Liver (tissue), 7 donors: ENCODE measurements at regions not wholly inside any gene's neighbourhood (a gene's known extent, or its start where the extent isn't known, plus 50 kb on each side); places are given as distances from the start of the nearest gene placed in this dataset.

Experiments
- DNase-seq: peaks from one replicate; pipeline ENCODE4 v3.0.0-alpha.2; 2017; ENCODE audit warnings: low spot score
- H3K27ac ChIP-seq, 2 donors: one replicate each; pipeline ENCODE4 v1.7.0; 2013; ENCODE audit warnings: inconsistent platforms in 2 of 2, low read length in 2 of 2, control low read depth in 1 of 2, low read depth in 1 of 2, mild to moderate bottlenecking in 1 of 2
- H3K27me3 ChIP-seq, 4 donors: one replicate each; pipeline versions ENCODE4 v1.6.1 to v1.7.0; 2013; ENCODE audit warnings: low read length in 3 of 4, inconsistent platforms in 1 of 4, mild to moderate bottlenecking in 1 of 4, moderate library complexity in 1 of 4; ENCODE audit not compliant: control insufficient read depth in 4 of 4, insufficient read depth in 4 of 4
- H3K36me3 ChIP-seq, 4 donors: one replicate each; pipeline versions ENCODE4 v1.6.1 to v1.7.0; 2013; ENCODE audit warnings: low read length in 3 of 4, mild to moderate bottlenecking in 3 of 4, low read depth in 1 of 4, moderate library complexity in 1 of 4; ENCODE audit not compliant: control insufficient read depth in 4 of 4, insufficient read depth in 3 of 4
- H3K4me1 ChIP-seq, 4 donors: one replicate each; pipeline versions ENCODE4 v1.6.1 to v1.7.0; 2013; ENCODE audit warnings: low read length in 3 of 4, mild to moderate bottlenecking in 3 of 4, moderate library complexity in 1 of 4; ENCODE audit not compliant: control insufficient read depth in 4 of 4, insufficient read depth in 4 of 4
- H3K4me3 ChIP-seq, 3 donors: one replicate each; pipeline versions ENCODE4 v1.6.1 to v1.7.0; 2013; ENCODE audit warnings: low read length in 3 of 3, control low read depth in 1 of 3, low read depth in 1 of 3, mild to moderate bottlenecking in 1 of 3
- H3K9ac ChIP-seq, 2 donors: one replicate each; pipeline ENCODE4 v1.7.0; 2013; ENCODE audit warnings: low read length in 2 of 2, mild to moderate bottlenecking in 2 of 2, moderate library complexity in 2 of 2, control low read depth in 1 of 2, low read depth in 1 of 2
- H3K9me3 ChIP-seq, 4 donors: one replicate each; pipeline versions ENCODE4 v1.6.1 to v1.7.0; 2013; ENCODE audit warnings: low read length in 3 of 4; ENCODE audit not compliant: control insufficient read depth in 4 of 4
- ATF3 ChIP-seq: IDR thresholded peaks from 2 replicates; pipeline ENCODE4 v1.6.1; 2016; ENCODE audit warnings: antibody characterized with exemption
- EGR1 ChIP-seq, 2 donors: IDR thresholded peaks; 2 replicates each; pipeline ENCODE4 v1.6.1; 2016 to 2018; ENCODE audit warnings: antibody characterized with exemption in 2 of 2, low read depth in 2 of 2
- GABPA ChIP-seq, 2 donors: IDR thresholded peaks in 1 of 2; conservative IDR thresholded peaks in 1 of 2; 2 replicates each; pipeline ENCODE4 v1.6.1; 2016; ENCODE audit warnings: antibody characterized with exemption in 2 of 2, mild to moderate bottlenecking in 1 of 2, moderate library complexity in 1 of 2
- HNF4A ChIP-seq, 2 donors: conservative IDR thresholded peaks; 2 replicates each; pipeline ENCODE4 v1.6.1; 2016; ENCODE audit warnings: antibody characterized with exemption in 2 of 2, mild to moderate bottlenecking in 2 of 2
- JUND ChIP-seq, 2 donors: IDR thresholded peaks; 2 replicates each; pipeline ENCODE4 v1.6.1; 2016; ENCODE audit warnings: antibody characterized with exemption in 2 of 2
- MAX ChIP-seq: IDR thresholded peaks from 2 replicates; pipeline ENCODE4 v1.6.1; 2016; ENCODE audit warnings: antibody characterized with exemption
- NR2F2 ChIP-seq: IDR thresholded peaks from 2 replicates; pipeline ENCODE4 v1.6.1; 2016; ENCODE audit warnings: antibody characterized with exemption
- RAD21 ChIP-seq, 2 donors: IDR thresholded peaks; 2 replicates each; pipeline ENCODE4 v1.6.1; 2016; ENCODE audit warnings: antibody characterized with exemption in 2 of 2, mild to moderate bottlenecking in 2 of 2
- REST ChIP-seq: IDR thresholded peaks from 2 replicates; pipeline ENCODE4 v1.6.1; 2016; ENCODE audit warnings: antibody characterized with exemption, mild to moderate bottlenecking
- RXRA ChIP-seq, 2 donors: IDR thresholded peaks; 2 replicates each; pipeline ENCODE4 v1.6.1; 2017 to 2018; ENCODE audit warnings: antibody characterized with exemption in 2 of 2, mild to moderate bottlenecking in 1 of 2
- SP1 ChIP-seq: IDR thresholded peaks from 2 replicates; pipeline ENCODE4 v1.6.1; 2018; ENCODE audit warnings: antibody characterized with exemption, mild to moderate bottlenecking
- TAF1 ChIP-seq: conservative IDR thresholded peaks from 2 replicates; pipeline ENCODE4 v1.6.1; 2016; ENCODE audit warnings: antibody characterized with exemption, mild to moderate bottlenecking
- YY1 ChIP-seq: IDR thresholded peaks from 2 replicates; pipeline ENCODE4 v1.6.1; 2016; ENCODE audit warnings: antibody characterized with exemption, mild to moderate bottlenecking
- WGBS: extraction: QIAGEN DNeasy Blood & Tissue Kit; methylation state at CpG from one replicate; pipeline ENCODE4 v1.1.7; 2013; 5-methylcytosine and 5-hydroxymethylcytosine counted together
- donor health status: healthy.
- donor health status: healthy.
- donor health status: healthy.
- donor health status: healthy.

- TF ChIP-seq REST (no peak), TAF1 (no peak), YY1 (no peak)
Observed at GRCh38 chr9:109962215-109962614, 182.2 kb downstream of the PALM2AKAP2 start (continued).

GRCh38 chr9:109963079-109963478, 183.1 kb downstream of the PALM2AKAP2 start:
- DNase-seq: no peak
- no peak overlapping the region for H3K9ac ChIP-seq
- H3K4me1 ChIP-seq: no peaks in the 10 kb centered on the region
- H3K9me3 ChIP-seq: no peaks in the 10 kb centered on the region
- H3K36me3 ChIP-seq: no peaks in the 10 kb centered on the region
- WGBS: 64% methylated on average over 2 of the region's 2 CpGs
- TF ChIP-seq EGR1 (IDR thresholded peaks at IDR 0.05; ENCODE audit: low read depth in 2 of 2) (no peak), GABPA (IDR thresholded peaks at IDR 0.05 in 1 of 2, conservative IDR thresholded peaks at IDR 0.05 in 1 of 2) (no peak), SP1 (no peak), MAX (no peak), REST (no peak), RXRA (IDR thresholded peaks at IDR 0.05) (no peak), YY1 (no peak), ATF3 (no peak), RAD21 (IDR thresholded peaks at IDR 0.05) (no peak), TAF1 (no peak), HNF4A (conservative IDR thresholded peaks at IDR 0.05) (no peak), JUND (IDR thresholded peaks at IDR 0.05) (no peak), NR2F2 (no peak)
- H3K4me3 ChIP-seq: no peak overlapping the region
- H3K27ac ChIP-seq: no peak overlapping the region
- H3K27me3 ChIP-seq: no peaks in the 10 kb centered on the region
